ENCODE measurements at regions not wholly inside any gene's neighbourhood (a gene's known extent, or its start where the extent isn't known, plus 50 kb on each side); places are given as distances from the start of the nearest gene placed in this dataset.

DNA sequence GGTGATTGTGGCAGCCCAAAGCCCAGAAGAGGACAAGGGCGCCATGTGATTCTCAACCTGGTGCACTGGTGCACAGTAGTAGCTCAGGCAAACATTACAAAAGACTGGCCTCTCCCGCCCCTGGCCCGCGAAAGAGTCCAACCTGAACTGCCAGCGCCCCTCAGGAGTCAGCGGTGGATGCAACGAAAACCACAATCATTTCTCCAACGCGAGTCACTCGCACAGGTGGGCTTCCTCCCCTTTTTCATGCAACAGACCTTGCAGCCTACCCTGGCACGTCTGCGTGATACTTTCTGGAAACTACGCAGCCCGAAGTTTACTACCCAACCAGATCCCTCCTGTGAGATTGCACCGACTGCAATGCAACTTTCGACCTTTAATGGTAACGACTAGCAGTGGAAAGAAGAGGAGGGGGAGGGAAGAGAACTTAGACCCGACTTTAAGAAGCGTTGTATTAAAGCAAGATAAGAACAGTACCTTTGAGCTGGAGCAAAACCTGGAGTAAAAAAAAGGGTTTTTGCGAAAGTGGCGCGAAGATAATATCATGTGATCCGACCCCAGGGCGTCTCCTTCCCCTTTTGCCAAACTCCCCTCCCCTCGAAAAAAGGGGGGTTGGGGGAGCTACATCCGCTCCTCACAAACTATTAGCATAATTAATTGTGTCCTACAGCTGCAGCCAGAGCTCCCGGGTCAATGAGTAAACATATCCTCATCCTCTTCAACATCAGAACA lies 63.3 kb upstream of the CCDC160 start:
- DNase-seq, result no peak

DNA sequence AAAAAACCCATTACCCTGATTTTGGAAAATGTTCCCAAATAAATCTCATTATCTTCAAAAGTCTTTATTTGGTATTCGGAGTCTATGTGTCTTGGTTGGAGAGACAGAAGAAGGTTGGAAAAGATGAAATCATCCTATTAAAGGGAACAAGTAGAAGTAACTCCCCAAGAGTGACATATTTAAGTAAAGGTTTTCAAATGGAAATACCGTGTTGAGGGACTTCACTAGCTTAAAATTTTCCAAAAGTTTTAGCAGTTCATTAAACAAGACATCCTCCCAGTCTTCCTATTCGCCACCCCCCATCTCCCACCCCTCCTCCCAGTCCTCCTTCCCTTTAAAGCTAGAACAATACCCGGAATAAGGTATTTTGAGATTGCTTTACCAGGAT lies 62.7 kb upstream of the CCDC160 start:
- no peak for DNase-seq

DNA sequence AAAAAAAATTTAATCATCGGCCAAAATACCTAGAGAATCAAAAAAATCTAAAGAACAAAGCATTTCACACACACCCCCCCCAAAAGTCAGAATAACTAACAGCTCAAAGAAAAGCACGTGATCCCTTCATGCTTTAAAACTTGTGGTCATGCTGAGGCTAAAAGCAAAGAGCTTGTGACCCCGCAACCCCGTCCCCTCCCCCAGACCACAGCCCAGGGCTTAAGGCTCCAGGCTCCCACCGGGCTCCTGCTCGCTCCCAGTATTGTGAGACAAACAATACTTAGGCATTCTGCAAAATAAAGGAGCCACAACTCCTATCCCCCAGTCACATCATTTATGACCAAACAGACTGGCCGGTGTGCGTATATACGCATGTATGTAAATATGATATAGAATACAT lies 62.1 kb upstream of the CCDC160 start:
- DNase-seq, result no peak

DNA sequence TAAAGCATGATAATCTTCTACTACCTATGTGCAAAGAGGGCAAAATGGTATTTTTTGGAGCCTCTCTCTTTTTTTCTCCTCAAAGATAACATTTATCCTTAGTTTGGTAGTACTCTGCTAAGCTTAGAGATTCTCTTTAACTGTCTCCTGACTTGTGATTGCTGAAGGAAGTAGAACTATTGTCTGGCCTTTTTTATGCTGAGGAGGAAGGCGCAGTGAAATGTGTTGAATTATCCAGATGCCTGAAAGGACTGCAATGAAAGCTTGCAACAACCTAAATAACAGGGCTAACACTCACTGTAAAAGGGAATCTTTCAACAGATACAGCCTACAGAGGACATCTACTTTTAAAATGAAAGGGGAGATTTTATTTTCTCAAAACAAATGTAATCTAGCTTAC lies 59.5 kb upstream of the CCDC160 start:
- DNase-seq, result no peak

DNA sequence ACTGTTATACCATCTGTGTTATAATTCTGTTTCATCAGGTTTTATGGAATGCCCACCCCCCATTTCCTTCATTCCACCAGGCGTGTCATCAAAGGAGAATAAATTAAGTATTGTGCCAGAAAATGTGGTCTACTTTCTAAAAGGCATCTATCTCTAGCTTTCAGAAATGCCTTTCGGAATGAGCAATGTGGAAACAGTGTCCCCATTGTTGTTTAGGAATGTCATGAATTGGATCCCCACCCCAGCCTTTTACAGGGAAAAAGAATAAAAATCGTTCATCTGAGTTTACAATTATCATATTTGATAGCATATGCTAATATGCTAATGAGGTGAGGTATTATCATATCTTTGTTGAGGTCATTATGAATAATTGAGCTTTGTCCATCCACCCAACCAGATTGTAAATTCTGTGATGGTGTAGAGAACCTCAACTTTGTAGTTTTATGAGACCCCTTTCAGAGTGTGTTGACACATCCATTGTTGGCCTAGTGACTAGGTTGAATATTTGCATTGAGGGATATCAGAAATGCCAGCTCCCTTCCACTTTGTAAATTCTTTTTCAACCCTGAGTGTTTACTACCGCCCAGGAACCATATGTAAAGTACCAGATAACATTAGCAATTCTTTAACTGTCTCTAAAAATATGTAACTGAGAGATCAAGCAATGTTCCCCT lies 56.2 kb upstream of the CCDC160 start:
- no peak for DNase-seq

DNA sequence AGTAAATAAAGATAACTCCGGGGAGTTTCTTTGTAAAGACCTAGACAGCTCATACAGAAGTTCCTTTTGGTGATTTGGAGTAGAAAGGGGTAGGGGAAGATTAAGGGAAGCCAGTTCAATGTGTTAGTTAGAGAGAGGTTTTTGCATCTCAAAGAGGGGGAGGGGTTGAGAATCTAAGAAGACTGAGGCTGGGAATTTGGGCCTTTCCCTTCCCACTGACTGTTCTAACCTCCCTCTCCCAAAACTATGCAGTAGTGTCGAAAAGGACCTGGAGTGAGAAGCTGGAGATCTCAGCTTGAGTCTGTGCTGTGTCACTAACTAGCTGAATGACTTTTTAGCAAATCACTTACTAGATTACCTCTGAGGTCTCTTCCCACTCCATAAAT lies 55.7 kb upstream of the CCDC160 start:
- no peak for DNase-seq

DNA sequence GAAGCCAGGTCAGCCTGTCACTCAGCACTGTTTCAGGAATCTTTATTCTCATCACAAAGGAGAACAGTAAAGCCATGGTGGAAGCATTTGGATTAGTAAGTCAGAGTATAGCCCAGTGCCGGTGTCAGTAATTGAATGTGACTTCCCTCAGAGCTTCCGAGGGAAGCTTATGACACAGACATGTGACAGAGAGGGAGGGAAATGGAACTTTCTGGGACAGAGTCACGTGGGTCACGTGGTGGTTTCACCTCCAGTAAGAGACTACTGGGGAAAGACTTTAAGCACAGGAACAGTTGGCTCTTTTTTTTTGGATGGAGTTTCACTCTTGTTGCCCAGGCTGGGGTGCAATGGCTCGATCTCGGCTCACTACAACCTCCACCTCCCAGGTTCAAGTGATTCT lies 53.3 kb upstream of the CCDC160 start:
- DNase-seq, result no peak

DNA sequence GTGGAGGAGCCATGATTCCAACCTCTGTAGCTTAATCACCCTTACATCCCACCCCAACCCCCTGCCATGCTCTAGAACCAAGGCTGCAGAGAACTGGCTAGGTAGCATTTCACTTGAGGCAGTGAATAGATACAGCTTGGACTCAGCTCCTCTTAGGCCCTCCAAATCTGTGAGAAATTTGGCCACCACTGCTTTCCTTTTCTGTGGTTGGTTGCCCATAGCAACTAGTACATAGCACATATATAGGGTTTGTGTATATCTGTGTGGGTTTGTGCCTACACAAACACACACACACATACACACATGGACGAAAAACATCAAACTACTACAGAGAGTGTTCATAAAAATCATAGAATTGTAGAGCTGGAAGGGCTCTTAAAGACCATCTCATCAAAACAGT lies 52.0 kb upstream of the CCDC160 start:
- DNase-seq, result no peak

DNA sequence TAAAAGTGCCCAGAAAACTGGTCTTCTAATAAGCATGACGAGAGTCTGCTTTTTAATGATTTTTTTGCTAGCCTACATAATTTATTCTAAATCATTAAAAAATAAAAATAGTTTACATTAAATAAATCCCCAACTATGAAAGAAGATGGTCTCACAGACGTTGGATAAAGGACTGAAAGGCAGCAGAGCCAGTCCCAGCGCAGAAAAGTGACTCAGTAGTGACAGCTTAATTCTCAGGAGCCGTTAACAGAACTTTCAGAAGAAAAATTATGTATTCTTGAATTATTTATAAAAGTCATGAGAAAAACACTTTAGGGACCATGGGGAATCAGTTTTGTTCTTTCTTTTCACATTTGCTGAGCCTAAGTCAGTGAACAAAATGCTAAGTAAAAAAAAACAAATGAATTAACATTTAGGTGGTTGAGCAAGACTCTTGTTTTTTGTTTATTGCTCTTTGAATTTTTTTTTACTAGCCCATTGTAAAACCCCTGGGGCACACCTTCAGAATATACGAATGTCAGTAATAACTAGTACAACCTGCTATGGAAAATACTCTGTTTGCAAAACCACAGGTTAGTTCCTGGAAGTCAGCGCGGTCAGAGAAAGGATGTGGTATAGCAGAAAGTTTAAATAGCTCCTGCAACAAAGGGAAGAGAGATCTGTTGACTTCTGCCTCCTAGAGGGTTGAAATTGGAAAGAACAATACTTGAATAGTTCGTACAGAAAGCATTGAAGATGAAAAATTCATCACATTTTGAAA lies 50.4 kb upstream of the CCDC160 start:
- no peak for DNase-seq
